IMR-90 (cell line): ENCODE measurements at regions not wholly inside any gene's neighbourhood (a gene's known extent, or its start where the extent isn't known, plus 50 kb on each side); places are given as distances from the start of the nearest gene placed in this dataset.

Source experiments
- ATAC-seq: fragments of 200-7000 bp; cut with Tn5 transposase; 2 replicates; pipeline ENCODE4 v1.9.1; 2020; ENCODE audit warnings: low read depth, mild to moderate bottlenecking, moderate library complexity
- BruUV-seq: library from RNA; stranded (reverse); fragments of 400-500 nt; replicated peaks from 2 replicates; lab custom pipeline; 2021; lab: Mats Ljungman, UMichigan
- CTCF ChIA-PET: fragments of 300-600 bp; formaldehyde crosslinking; extraction: SDS; loops from one replicate; lab custom pipeline; 2021; ENCODE audit warnings: antibody characterized with exemption; lab: Yijun Ruan, JAX
- POLR2A ChIA-PET: fragments of 300-600 bp; sonication (Branson Sonifier 250); formaldehyde crosslinking; loops from one replicate; lab custom pipeline; 2022; ENCODE audit warnings: antibody characterized with exemption; ENCODE audit not compliant: unreplicated experiment; lab: Charles Lee
- DNase-seq: peaks from one replicate; pipeline ENCODE4 v3.0.0; 2013
- H2AFZ ChIP-seq: replicated peaks from 2 replicates; pipeline ENCODE3; 2013; ENCODE audit warnings: low read length, mild to moderate bottlenecking; ENCODE audit not compliant: poor library complexity
- H2AK5ac ChIP-seq: 2 replicates; pipeline ENCODE4 v1.6.1; 2013; ENCODE audit warnings: low read depth, low read length, inconsistent platforms
- H2AK9ac ChIP-seq: replicated peaks from 2 replicates; pipeline ENCODE3; 2013; ENCODE audit warnings: mild to moderate bottlenecking, low read depth, low read length, moderate library complexity; ENCODE audit not compliant: poor library complexity
- H2BK120ac ChIP-seq: 2 replicates; pipeline ENCODE4 v1.6.1; 2013; ENCODE audit warnings: low read depth, low read length, inconsistent platforms
- H2BK15ac ChIP-seq: 3 replicates; pipeline ENCODE4 v1.6.1; 2013; ENCODE audit warnings: low read depth, low read length, inconsistent platforms
- H2BK20ac ChIP-seq: 2 replicates; pipeline ENCODE4 v1.6.1; 2013; ENCODE audit warnings: low read depth, mild to moderate bottlenecking, inconsistent platforms, low read length, moderate library complexity
- H2BK5ac ChIP-seq: 2 replicates; pipeline ENCODE4 v1.6.1; 2013; ENCODE audit warnings: mild to moderate bottlenecking, low read depth, low read length, inconsistent platforms; ENCODE audit not compliant: poor library complexity, severe bottlenecking
- H3K14ac ChIP-seq: replicated peaks from 2 replicates; pipeline ENCODE4 v1.6.1; 2013; ENCODE audit warnings: low read depth, low read length, inconsistent platforms
- H3K18ac ChIP-seq: 2 replicates; pipeline ENCODE4 v1.6.1; 2013; ENCODE audit warnings: low read depth, low read length, control low read depth
- H3K23ac ChIP-seq: 2 replicates; pipeline ENCODE4 v1.6.1; 2013; ENCODE audit warnings: low read depth, low read length, inconsistent platforms
- H3K27ac ChIP-seq: 2 replicates; pipeline ENCODE4 v1.5.1; 2013; ENCODE audit warnings: mild to moderate bottlenecking, control low read depth, low read length; ENCODE audit not compliant: insufficient read depth
- H3K27me3 ChIP-seq: 2 replicates; pipeline ENCODE4 v1.6.1; 2013; ENCODE audit warnings: low read length; ENCODE audit not compliant: control insufficient read depth, insufficient read depth
- H3K36me3 ChIP-seq: 2 replicates; pipeline ENCODE4 v1.6.1; 2013; ENCODE audit warnings: low read length, mixed read lengths; ENCODE audit not compliant: control insufficient read depth, insufficient read depth
- H3K4ac ChIP-seq: 2 replicates; pipeline ENCODE4 v1.6.1; 2013; ENCODE audit warnings: low read depth, low read length, inconsistent platforms
- H3K4me1 ChIP-seq: 2 replicates; pipeline ENCODE4 v1.6.1; 2013; ENCODE audit warnings: low read length, mixed read lengths; ENCODE audit not compliant: control insufficient read depth, insufficient read depth
- H3K4me2 ChIP-seq: 2 replicates; pipeline ENCODE4 v1.6.1; 2013; ENCODE audit warnings: low read depth, mild to moderate bottlenecking, control low read depth, low read length, moderate library complexity
- H3K4me3 ChIP-seq: 2 replicates; pipeline ENCODE4 v1.5.1; 2013; ENCODE audit warnings: low read depth, mild to moderate bottlenecking, control low read depth, low read length, moderate library complexity; ENCODE audit not compliant: insufficient read depth
- H3K56ac ChIP-seq: 2 replicates; pipeline ENCODE4 v1.6.1; 2013; ENCODE audit warnings: low read length, inconsistent platforms; ENCODE audit not compliant: insufficient read depth; ENCODE audit errors: extremely low read depth
- H3K79me1 ChIP-seq, 2 experiments: 2 replicates each; pipeline ENCODE4 v1.6.1; 2013; ENCODE audit warnings: low read length in 2 of 2, inconsistent platforms in 1 of 2, low read depth in 1 of 2
- H3K9ac ChIP-seq: 2 replicates; pipeline ENCODE4 v1.6.1; 2013; ENCODE audit warnings: low read depth, low read length, control low read depth
- H3K9me1 ChIP-seq: 2 replicates; pipeline ENCODE4 v1.6.1; 2013; ENCODE audit warnings: low read length, inconsistent platforms; ENCODE audit not compliant: insufficient read depth
- H3K9me3 ChIP-seq: 2 replicates; pipeline ENCODE4 v1.6.1; 2013; ENCODE audit warnings: low read length; ENCODE audit not compliant: control insufficient read depth, insufficient read depth
- H4K20me1 ChIP-seq: 2 replicates; pipeline ENCODE4 v1.6.1; 2013; ENCODE audit warnings: low read length, inconsistent platforms; ENCODE audit not compliant: insufficient read depth
- H4K5ac ChIP-seq: 2 replicates; pipeline ENCODE4 v1.6.1; 2013; ENCODE audit warnings: mild to moderate bottlenecking, low read depth, low read length, control low read depth
- H4K8ac ChIP-seq, 2 experiments: 2 replicates each; pipeline ENCODE4 v1.6.1; 2013; ENCODE audit warnings: low read depth in 2 of 2, low read length in 2 of 2, control low read depth in 1 of 2, inconsistent platforms in 1 of 2
- H4K91ac ChIP-seq: 2 replicates; pipeline ENCODE4 v1.6.1; 2013; ENCODE audit warnings: low read depth, low read length, inconsistent platforms; ENCODE audit not compliant: insufficient read depth
- BHLHE40 ChIP-seq: fragments of 150-350 bp; IDR thresholded peaks from 2 replicates; pipeline ENCODE4 v1.6.1; 2016; ENCODE audit warnings: mild to moderate bottlenecking, low read depth, low read length
- CEBPB ChIP-seq: IDR thresholded peaks from 2 replicates; pipeline ENCODE4 v1.6.1; 2012; ENCODE audit warnings: low read depth, low read length, improper control_type of control experiment
- CHD1 ChIP-seq: IDR thresholded peaks from 2 replicates; pipeline ENCODE4 v1.6.1; 2012; ENCODE audit warnings: low read depth, low read length, improper control_type of control experiment
- CTCF ChIP-seq: conservative IDR thresholded peaks from 2 replicates; pipeline ENCODE4 v1.5.1; 2012; ENCODE audit warnings: mild to moderate bottlenecking, low read depth, low read length, improper control_type of control experiment
- ELK1 ChIP-seq: fragments of 150-350 bp; IDR thresholded peaks from 2 replicates; pipeline ENCODE4 v1.6.1; 2016; ENCODE audit warnings: low read depth, mild to moderate bottlenecking, low read length, moderate library complexity, borderline replicate concordance
- FOS ChIP-seq: fragments of 150-350 bp; IDR thresholded peaks from 2 replicates; pipeline ENCODE4 v1.6.1; 2016; ENCODE audit warnings: low read depth, low read length
- MAFK ChIP-seq: IDR thresholded peaks from 2 replicates; pipeline ENCODE4 v1.6.1; 2012; ENCODE audit warnings: low read depth, low read length, improper control_type of control experiment
- MAZ ChIP-seq: IDR thresholded peaks from 2 replicates; pipeline ENCODE4 v1.6.1; 2012; ENCODE audit warnings: low read depth, mild to moderate bottlenecking, low read length, improper control_type of control experiment, moderate library complexity, borderline replicate concordance
- MXI1 ChIP-seq: IDR thresholded peaks from 2 replicates; pipeline ENCODE4 v1.6.1; 2012; ENCODE audit warnings: low read depth, mild to moderate bottlenecking, low read length, moderate library complexity, borderline replicate concordance
- NFE2L2 ChIP-seq: fragments of 150-350 bp; IDR thresholded peaks from 2 replicates; pipeline ENCODE4 v1.6.1; 2016; ENCODE audit warnings: low read depth, mild to moderate bottlenecking, low read length
- POLR2A ChIP-seq: IDR thresholded peaks from 2 replicates; pipeline ENCODE4 v1.6.1; 2012; ENCODE audit warnings: mild to moderate bottlenecking, low read depth, low read length
- RAD21 ChIP-seq: IDR thresholded peaks from 2 replicates; pipeline ENCODE4 v1.6.1; 2012; ENCODE audit warnings: low read length, improper control_type of control experiment
- RCOR1 ChIP-seq: IDR thresholded peaks from 2 replicates; pipeline ENCODE4 v1.6.1; 2012; ENCODE audit warnings: mild to moderate bottlenecking, low read length, improper control_type of control experiment; ENCODE audit not compliant: insufficient replicate concordance
- RFX5 ChIP-seq: IDR thresholded peaks from 2 replicates; pipeline ENCODE4 v1.8.0; 2012; ENCODE audit warnings: low read depth, mild to moderate bottlenecking, low read length, moderate library complexity
- SMC3 ChIP-seq: fragments of 150-350 bp; IDR thresholded peaks from 2 replicates; pipeline ENCODE4 v1.6.1; 2016; ENCODE audit warnings: low read depth, mild to moderate bottlenecking, antibody characterized with exemption, low read length, moderate library complexity
- USF2 ChIP-seq: fragments of 150-350 bp; IDR thresholded peaks from 2 replicates; pipeline ENCODE4 v1.6.1; 2017; ENCODE audit warnings: mild to moderate bottlenecking, antibody characterized with exemption, low read length, low read depth
- WGBS, 2 experiments: methylation state at CpG; one replicate each; pipeline versions ENCODE4 v1.1.5 to v1.1.7; 2013; ENCODE audit warnings: missing lambda C conversion rate in 2 of 2; ENCODE audit not compliant: insufficient read length in 1 of 2; ENCODE audit errors: extremely low coverage in 2 of 2; 5-methylcytosine and 5-hydroxymethylcytosine counted together
- dilution Hi-C: fragments of 300-500 bp; cut with HindIII; formaldehyde crosslinking; loops from one replicate; pipeline ENCODE4 v1.14.3; 2018; ENCODE audit warnings: low sequenced_read_pairs; ENCODE audit not compliant: unreplicated experiment
- in situ Hi-C: fragments of 300-500 bp; cut with MboI; formaldehyde crosslinking; loops from 3 replicates; pipeline ENCODE4 v1.14.3; 2019; ENCODE audit warnings: low sequenced_read_pairs, inconsistent platforms, mixed read lengths
- intact Hi-C: fragments of 100-400 bp; cut with micrococcal nuclease; formaldehyde crosslinking; loops from 2 replicates; pipeline ENCODE4 v1.10.0; 2022

- Histone ChIP-seq H3K4me2 (no peak overlapping the region), H3K9me3 (no peaks in the 10 kb centered on the region), H4K5ac (no peak overlapping the region; the same call in 1 of the 2 replicates), H3K18ac (peak overlapping the region; percentile 67; the same call in 1 of the 2 replicates), H3K36me3 (no peaks in the 10 kb centered on the region), H3K9me1 (peaks cover 7% of the 10 kb centered on the region), H3K23ac (no peak overlapping the region), H4K20me1 (no peaks in the 10 kb centered on the region), H2BK120ac (no peak overlapping the region), H3K4me1 (peaks cover 6% of the 10 kb centered on the region), H2BK15ac (peak overlapping the region; percentile 88; the same call in 1 of the 3 replicates), H4K8ac (peak overlapping the region in 1 of 2 experiments; percentile 74; a peak in 1 of 4 replicates), H3K56ac (no peak overlapping the region), H2AK9ac (no peak overlapping the region), H3K14ac (peak overlapping the region; percentile 54; the same call in 1 of the 2 replicates), H4K91ac (no peak overlapping the region), H2AK5ac (no peak overlapping the region), H3K4ac (peak overlapping the region; percentile 41; the same call in 1 of the 2 replicates), H3K4me3 (no peak overlapping the region), H3K79me1 (no peaks in the 10 kb centered on the region), H3K9ac (no peak overlapping the region), H3K27ac (no peak overlapping the region), H3K27me3 (no peaks in the 10 kb centered on the region), H2BK20ac (peak overlapping the region; percentile 64; the same call in 1 of the 2 replicates), H2AFZ (no peak overlapping the region), H2BK5ac (no peak overlapping the region)
- no peak for TF ChIP-seq BHLHE40
- TF ChIP-seq RFX5: no peak
- TF ChIP-seq NFE2L2: no peak
- TF ChIP-seq RCOR1: no peak
- TF ChIP-seq ELK1: no peak
- TF ChIP-seq FOS: no peak
- TF ChIP-seq MAFK: no peak
- no peak for TF ChIP-seq MXI1
- TF ChIP-seq CHD1: no peak
- TF ChIP-seq SMC3: no peak
- no peak for TF ChIP-seq CTCF
- TF ChIP-seq MAZ: no peak
- no peak for TF ChIP-seq RAD21
- TF ChIP-seq CEBPB: no peak
- TF ChIP-seq USF2: no peak
- TF ChIP-seq POLR2A: no peak
- BruUV-seq: no TSS peak
- in situ Hi-C loops: no loop called here
- intact Hi-C loops: no loop called here
- ChIA-PET POLR2A (no interaction called here), CTCF (interaction anchor here (0.6 kb wide), 1 partner anchor 37 kb away, joined by 3 read pairs; no protein-coding TSS in a partner anchor)
- no peak for DNase-seq
- ATAC-seq: no peak
- no CpG with 5 or more reads among the region's 2 CpGs for WGBS, 2 experiments
- dilution Hi-C loops: no loop called here
Observed at GRCh38 chr10:63698787-63699150, 177.6 kb downstream of the REEP3 start.
